ENCODE measurements at regions not wholly inside any gene's neighbourhood (a gene's known extent, or its start where the extent isn't known, plus 50 kb on each side); places are given as distances from the start of the nearest gene placed in this dataset.

DNA sequence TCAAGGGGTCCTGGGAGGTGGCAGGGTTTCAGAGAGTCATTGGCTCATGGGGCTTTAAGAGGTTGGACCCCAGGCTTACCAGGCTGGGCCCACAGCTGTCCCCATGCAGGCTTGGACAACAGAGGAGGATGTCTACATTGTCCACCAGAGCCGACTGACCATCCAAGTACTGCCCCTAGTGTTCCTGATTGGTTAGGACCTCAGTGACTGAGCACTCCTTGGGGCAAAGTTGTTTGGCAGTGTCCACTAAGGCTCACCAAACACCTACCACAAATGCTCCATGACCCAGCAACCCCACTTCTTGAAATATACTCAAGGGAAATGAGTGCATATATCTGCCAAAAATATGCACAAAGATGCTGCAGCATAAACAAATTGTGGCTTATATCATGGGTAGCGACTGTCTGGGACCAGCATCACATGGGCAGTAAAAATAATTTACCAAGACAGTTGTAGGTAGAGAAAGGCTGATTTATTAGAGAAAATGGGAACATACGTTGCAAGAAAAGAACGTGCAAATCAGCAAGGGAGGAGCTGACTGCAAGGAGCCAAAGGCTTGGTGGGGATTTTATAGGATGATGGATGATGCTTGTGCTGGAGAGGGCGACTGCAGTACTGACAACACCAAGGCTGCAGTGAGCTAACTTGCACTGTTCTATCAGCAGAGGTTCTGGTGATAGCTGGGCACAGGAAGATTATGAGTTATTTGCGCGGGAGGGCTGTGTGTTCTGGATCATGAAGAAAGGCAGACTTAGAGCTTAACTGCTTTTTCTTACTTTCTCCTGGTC is 265.2 kb downstream of the GADD45G start:
- no peak overlapping the region for H2BK12ac ChIP-seq (ENCODE audit: low read length)
- H2AK5ac ChIP-seq (ENCODE audit: low read length), result no peak overlapping the region
- no CpG with 5 or more reads among the region's 7 CpGs for WGBS (ENCODE audit: extremely low coverage, insufficient coverage, insufficient read length)
- peaks cover 0 to 4% of the 10 kb centered on the region in 2 experiments for H3K4me1 ChIP-seq (ENCODE audit: control insufficient read depth in 1 of 2, insufficient read depth in 2 of 2, low read length in 2 of 2)
- H4K91ac ChIP-seq (ENCODE audit: low read depth, low read length), result no peak overlapping the region
- no peak overlapping the region for H2AFZ ChIP-seq (ENCODE audit: insufficient read depth, low read length, poor library complexity)
- H3K14ac ChIP-seq (ENCODE audit: low read length), result no peak overlapping the region
- no peaks in the 10 kb centered on the region for H3K9me3 ChIP-seq (ENCODE audit: insufficient read depth, low read depth, low read length)
- H3K18ac ChIP-seq (ENCODE audit: low read length), result no peak overlapping the region
- no peak overlapping the region for H3K4ac ChIP-seq (ENCODE audit: low read depth, low read length)
- H3K4me3 ChIP-seq (ENCODE audit: low read depth, low read length), result no peak overlapping the region
- H3K36me3 ChIP-seq (ENCODE audit: control insufficient read depth in 1 of 2, insufficient read depth in 2 of 2, low read length in 2 of 2), result no peaks in the 10 kb centered on the region
- H2BK5ac ChIP-seq (ENCODE audit: low read depth, low read length, poor library complexity), result no peak overlapping the region
- H3K9ac ChIP-seq (ENCODE audit: low read length), result no peak overlapping the region
- H3K79me1 ChIP-seq (ENCODE audit: low read length), result no peaks in the 10 kb centered on the region
- no peak overlapping the region for H3K27ac ChIP-seq (ENCODE audit: low read depth, low read length)
- H2BK120ac ChIP-seq (ENCODE audit: insufficient read depth, low read length, poor library complexity), result no peak overlapping the region
- no peaks in the 10 kb centered on the region for H3K79me2 ChIP-seq (ENCODE audit: control insufficient read depth, insufficient read depth, low read length, poor library complexity)
- H4K12ac ChIP-seq (ENCODE audit: low read depth, low read length), result no peak overlapping the region
- H4K8ac ChIP-seq (ENCODE audit: low read depth, low read length), result no peak overlapping the region
- no peak overlapping the region for H3K4me2 ChIP-seq (ENCODE audit: low read length)
- no peak for DNase-seq
- H3K27me3 ChIP-seq (ENCODE audit: insufficient read depth, low read length), result no peaks in the 10 kb centered on the region
- H3K23ac ChIP-seq (ENCODE audit: low read length), result no peak overlapping the region

DNA sequence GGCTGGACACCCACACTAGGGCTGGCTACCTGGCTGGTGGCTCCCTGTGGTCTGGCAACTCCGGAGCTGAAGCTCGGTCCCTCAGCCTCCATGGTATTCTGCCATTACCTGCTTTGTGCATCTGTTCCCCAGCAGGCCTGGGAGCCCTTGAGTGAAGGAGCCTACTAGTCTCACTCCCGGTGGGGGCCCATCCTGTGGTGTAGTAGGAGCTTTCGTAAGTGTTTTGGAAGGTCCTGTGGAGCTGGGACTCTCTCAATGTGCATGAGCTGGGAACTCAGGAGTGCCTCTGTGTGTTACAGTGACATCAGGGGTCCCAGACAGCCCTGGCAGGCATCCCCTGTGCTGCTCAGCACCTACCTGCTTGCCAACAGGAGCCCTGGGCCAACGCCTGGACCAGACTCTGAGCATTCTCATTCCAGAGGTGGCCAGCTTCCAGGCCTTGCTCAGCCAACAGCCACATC is 267.1 kb downstream of the GADD45G start:
- no peaks in the 10 kb centered on the region for H3K79me2 ChIP-seq (ENCODE audit: control insufficient read depth, insufficient read depth, low read length, poor library complexity)
- no peak overlapping the region for H3K27ac ChIP-seq (ENCODE audit: low read depth, low read length)
- H2BK5ac ChIP-seq (ENCODE audit: low read depth, low read length, poor library complexity), result no peak overlapping the region
- no peak overlapping the region for H4K12ac ChIP-seq (ENCODE audit: low read depth, low read length)
- H3K4ac ChIP-seq (ENCODE audit: low read depth, low read length), result no peak overlapping the region
- no peak overlapping the region for H4K8ac ChIP-seq (ENCODE audit: low read depth, low read length)
- no peak overlapping the region for H3K9ac ChIP-seq (ENCODE audit: low read length)
- H3K4me2 ChIP-seq (ENCODE audit: low read length), result no peak overlapping the region
- H2AFZ ChIP-seq (ENCODE audit: insufficient read depth, low read length, poor library complexity), result no peak overlapping the region
- no peaks in the 10 kb centered on the region for H3K79me1 ChIP-seq (ENCODE audit: low read length)
- DNase-seq, result no peak
- no peak overlapping the region for H4K91ac ChIP-seq (ENCODE audit: low read depth, low read length)
- H3K14ac ChIP-seq (ENCODE audit: low read length), result no peak overlapping the region
- H3K23ac ChIP-seq (ENCODE audit: low read length), result no peak overlapping the region
- H3K9me3 ChIP-seq (ENCODE audit: insufficient read depth, low read depth, low read length), result no peaks in the 10 kb centered on the region
- H2AK5ac ChIP-seq (ENCODE audit: low read length), result no peak overlapping the region
- no peak overlapping the region for H2BK12ac ChIP-seq (ENCODE audit: low read length)
- H3K36me3 ChIP-seq (ENCODE audit: control insufficient read depth in 1 of 2, insufficient read depth in 2 of 2, low read length in 2 of 2), result no peaks in the 10 kb centered on the region
- H3K4me1 ChIP-seq (ENCODE audit: control insufficient read depth in 1 of 2, insufficient read depth in 2 of 2, low read length in 2 of 2), result peaks cover 0 to 4% of the 10 kb centered on the region in 2 experiments
- H2BK120ac ChIP-seq (ENCODE audit: insufficient read depth, low read length, poor library complexity), result no peak overlapping the region
- no peaks in the 10 kb centered on the region for H3K27me3 ChIP-seq (ENCODE audit: insufficient read depth, low read length)
- no peak overlapping the region for H3K4me3 ChIP-seq (ENCODE audit: low read depth, low read length)
- no CpG with 5 or more reads among the region's 5 CpGs for WGBS (ENCODE audit: extremely low coverage, insufficient coverage, insufficient read length)
- no peak overlapping the region for H3K18ac ChIP-seq (ENCODE audit: low read length)

GRCh38 chr9:89872426-89872912 is 267.7 kb downstream of the GADD45G start:
- WGBS (ENCODE audit: extremely low coverage, insufficient coverage, insufficient read length), result no CpG with 5 or more reads among the region's 9 CpGs

GRCh38 chr9:89872913-89873707 is 268.3 kb downstream of the GADD45G start:
- Histone ChIP-seq H3K4ac (ENCODE audit: low read depth, low read length) (no peak overlapping the region), H3K4me3 (ENCODE audit: low read depth, low read length) (no peak overlapping the region), H3K18ac (ENCODE audit: low read length) (no peak overlapping the region), H4K91ac (ENCODE audit: low read depth, low read length) (no peak overlapping the region), H3K79me1 (ENCODE audit: low read length) (no peaks in the 10 kb centered on the region), H3K23ac (ENCODE audit: low read length) (no peak overlapping the region), H2BK120ac (ENCODE audit: insufficient read depth, low read length, poor library complexity) (no peak overlapping the region), H2AK5ac (ENCODE audit: low read length) (no peak overlapping the region), H2BK12ac (ENCODE audit: low read length) (no peak overlapping the region), H2AFZ (ENCODE audit: insufficient read depth, low read length, poor library complexity) (peak overlapping the region; percentile 5), H3K4me1 (ENCODE audit: control insufficient read depth in 1 of 2, insufficient read depth in 2 of 2, low read length in 2 of 2) (peaks cover 0 to 4% of the 10 kb centered on the region in 2 experiments), H3K27ac (ENCODE audit: low read depth, low read length) (no peak overlapping the region), H3K27me3 (ENCODE audit: insufficient read depth, low read length) (no peaks in the 10 kb centered on the region), H3K36me3 (ENCODE audit: control insufficient read depth in 1 of 2, insufficient read depth in 2 of 2, low read length in 2 of 2) (no peaks in the 10 kb centered on the region), H3K9ac (ENCODE audit: low read length) (no peak overlapping the region), H4K8ac (ENCODE audit: low read depth, low read length) (no peak overlapping the region), H3K14ac (ENCODE audit: low read length) (peak overlapping the region; percentile 22), H3K4me2 (ENCODE audit: low read length) (no peak overlapping the region), H3K9me3 (ENCODE audit: insufficient read depth, low read depth, low read length) (peaks cover 2% of the 10 kb centered on the region), H2BK5ac (ENCODE audit: low read depth, low read length, poor library complexity) (no peak overlapping the region), H4K12ac (ENCODE audit: low read depth, low read length) (no peak overlapping the region), H3K79me2 (ENCODE audit: control insufficient read depth, insufficient read depth, low read length, poor library complexity) (no peaks in the 10 kb centered on the region)
- no CpG with 5 or more reads among the region's 11 CpGs for WGBS (ENCODE audit: extremely low coverage, insufficient coverage, insufficient read length)
- no peak for DNase-seq

More at GRCh38 chr9:89872426-89872912, 267.7 kb downstream of the GADD45G start:
- no peak overlapping the region for H2AFZ ChIP-seq (ENCODE audit: insufficient read depth, low read length, poor library complexity)
- H3K18ac ChIP-seq (ENCODE audit: low read length), result no peak overlapping the region
- no peak overlapping the region for H2BK12ac ChIP-seq (ENCODE audit: low read length)
- no peak overlapping the region for H2BK120ac ChIP-seq (ENCODE audit: insufficient read depth, low read length, poor library complexity)
- H3K23ac ChIP-seq (ENCODE audit: low read length), result no peak overlapping the region
- H3K79me1 ChIP-seq (ENCODE audit: low read length), result no peaks in the 10 kb centered on the region
- H2AK5ac ChIP-seq (ENCODE audit: low read length), result no peak overlapping the region
- H4K12ac ChIP-seq (ENCODE audit: low read depth, low read length), result no peak overlapping the region
- no peaks in the 10 kb centered on the region for H3K27me3 ChIP-seq (ENCODE audit: insufficient read depth, low read length)
- DNase-seq, result no peak
- no peak overlapping the region for H4K91ac ChIP-seq (ENCODE audit: low read depth, low read length)
- H2BK5ac ChIP-seq (ENCODE audit: low read depth, low read length, poor library complexity), result no peak overlapping the region
- no peak overlapping the region for H3K4me2 ChIP-seq (ENCODE audit: low read length)
- H3K36me3 ChIP-seq (ENCODE audit: control insufficient read depth in 1 of 2, insufficient read depth in 2 of 2, low read length in 2 of 2), result no peaks in the 10 kb centered on the region
- H3K27ac ChIP-seq (ENCODE audit: low read depth, low read length), result no peak overlapping the region
- no peaks in the 10 kb centered on the region for H3K79me2 ChIP-seq (ENCODE audit: control insufficient read depth, insufficient read depth, low read length, poor library complexity)
- no peak overlapping the region for H3K9ac ChIP-seq (ENCODE audit: low read length)
- no peak overlapping the region for H3K4ac ChIP-seq (ENCODE audit: low read depth, low read length)
- H3K4me1 ChIP-seq (ENCODE audit: control insufficient read depth in 1 of 2, insufficient read depth in 2 of 2, low read length in 2 of 2), result peaks cover 0 to 4% of the 10 kb centered on the region in 2 experiments
- H4K8ac ChIP-seq (ENCODE audit: low read depth, low read length), result no peak overlapping the region
- no peak overlapping the region for H3K4me3 ChIP-seq (ENCODE audit: low read depth, low read length)
- no peak overlapping the region for H3K14ac ChIP-seq (ENCODE audit: low read length)
- no peaks in the 10 kb centered on the region for H3K9me3 ChIP-seq (ENCODE audit: insufficient read depth, low read depth, low read length)
